ENCODE measurements at regions not wholly inside any gene's neighbourhood (a gene's known extent, or its start where the extent isn't known, plus 50 kb on each side); places are given as distances from the start of the nearest gene placed in this dataset.

DNA sequence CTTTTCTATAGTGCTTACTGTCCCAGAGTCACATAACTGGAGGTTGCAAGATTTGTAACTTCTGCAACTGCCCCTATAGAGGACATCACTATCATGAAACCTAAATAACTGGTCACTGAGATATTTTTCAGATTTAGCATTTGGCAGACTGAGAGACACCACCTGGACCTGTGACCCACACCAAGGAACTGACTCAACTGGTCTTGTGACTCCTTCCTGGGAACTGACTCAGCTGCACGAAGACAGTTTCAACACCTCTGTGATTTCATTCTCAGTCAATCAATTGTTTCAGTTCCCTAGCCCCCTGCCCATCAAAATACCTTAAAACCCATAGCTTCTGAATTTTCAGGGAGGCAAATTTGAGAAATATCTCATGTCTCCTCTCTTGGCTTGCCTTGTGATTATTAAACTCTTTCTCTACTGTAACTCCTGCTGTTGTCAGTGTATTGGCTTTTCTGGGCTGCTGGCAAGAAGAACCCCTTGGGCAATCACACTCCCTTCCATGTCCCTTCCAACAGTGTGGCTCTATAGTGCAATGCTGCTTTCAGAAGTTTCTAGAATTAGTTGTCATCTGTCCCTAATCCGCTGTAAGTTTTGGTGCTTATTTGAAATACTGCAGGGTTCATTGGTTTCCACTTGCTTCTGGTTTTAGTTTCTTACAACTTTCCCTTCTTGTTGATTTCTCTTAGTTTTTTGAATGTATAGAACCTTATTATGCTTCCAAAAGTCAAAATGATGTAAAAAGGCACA is 127.8 kb upstream of the ADCY1 start:
- intact Hi-C loops (cut with DNase I; ENCODE audit: low total_unique reads) = no loop called here
- Histone ChIP-seq H3K27ac (no peak overlapping the region), H3K36me3 (no peaks in the 10 kb centered on the region), H3K27me3 (no peaks in the 10 kb centered on the region), H3K4me3 (no peak overlapping the region), H3K4me1 (no peaks in the 10 kb centered on the region), H3K9me3 (no peaks in the 10 kb centered on the region)
- TF ChIP-seq POLR2A (IDR thresholded peaks at IDR 0.05) = no peak
- TF ChIP-seq CTCF (IDR thresholded peaks at IDR 0.05) = no peak
- DNase-seq = no peak

DNA sequence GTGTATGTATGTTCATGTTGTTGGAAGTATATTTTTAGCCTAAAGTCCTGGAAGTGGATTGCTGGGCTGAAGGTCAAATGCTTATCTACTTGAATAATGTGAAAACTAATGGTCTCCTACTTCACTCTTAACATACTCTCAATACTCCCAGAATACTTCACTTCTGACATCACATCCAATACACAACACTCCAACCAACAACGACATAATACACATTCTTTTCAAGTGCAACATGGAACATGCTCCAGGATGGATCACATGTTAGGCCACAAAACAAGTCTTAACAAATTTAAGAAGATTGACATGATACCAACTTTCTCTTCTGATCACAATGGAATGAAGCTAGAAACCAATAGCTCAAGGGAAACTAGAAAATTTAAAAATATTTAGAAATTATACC is 126.9 kb upstream of the ADCY1 start:
- no peak for DNase-seq
- Histone ChIP-seq H3K36me3 (no peaks in the 10 kb centered on the region), H3K27ac (no peak overlapping the region), H3K4me1 (no peaks in the 10 kb centered on the region), H3K4me3 (no peak overlapping the region), H3K27me3 (no peaks in the 10 kb centered on the region), H3K9me3 (no peaks in the 10 kb centered on the region)
- intact Hi-C loops (cut with DNase I; ENCODE audit: low total_unique reads) = no loop called here
- no peak for TF ChIP-seq POLR2A (IDR thresholded peaks at IDR 0.05)
- TF ChIP-seq CTCF (IDR thresholded peaks at IDR 0.05) = no peak

GRCh38 chr7:45450571-45451204 is 123.5 kb upstream of the ADCY1 start:
- intact Hi-C loops (cut with DNase I; ENCODE audit: low total_unique reads) = no loop called here
- Histone ChIP-seq H3K36me3 (no peaks in the 10 kb centered on the region), H3K27me3 (no peaks in the 10 kb centered on the region), H3K4me1 (no peaks in the 10 kb centered on the region), H3K27ac (no peak overlapping the region), H3K9me3 (no peaks in the 10 kb centered on the region), H3K4me3 (no peak overlapping the region)
- no peak for TF ChIP-seq POLR2A (IDR thresholded peaks at IDR 0.05)
- TF ChIP-seq CTCF (IDR thresholded peaks at IDR 0.05) = no peak
- DNase-seq = no peak

DNA sequence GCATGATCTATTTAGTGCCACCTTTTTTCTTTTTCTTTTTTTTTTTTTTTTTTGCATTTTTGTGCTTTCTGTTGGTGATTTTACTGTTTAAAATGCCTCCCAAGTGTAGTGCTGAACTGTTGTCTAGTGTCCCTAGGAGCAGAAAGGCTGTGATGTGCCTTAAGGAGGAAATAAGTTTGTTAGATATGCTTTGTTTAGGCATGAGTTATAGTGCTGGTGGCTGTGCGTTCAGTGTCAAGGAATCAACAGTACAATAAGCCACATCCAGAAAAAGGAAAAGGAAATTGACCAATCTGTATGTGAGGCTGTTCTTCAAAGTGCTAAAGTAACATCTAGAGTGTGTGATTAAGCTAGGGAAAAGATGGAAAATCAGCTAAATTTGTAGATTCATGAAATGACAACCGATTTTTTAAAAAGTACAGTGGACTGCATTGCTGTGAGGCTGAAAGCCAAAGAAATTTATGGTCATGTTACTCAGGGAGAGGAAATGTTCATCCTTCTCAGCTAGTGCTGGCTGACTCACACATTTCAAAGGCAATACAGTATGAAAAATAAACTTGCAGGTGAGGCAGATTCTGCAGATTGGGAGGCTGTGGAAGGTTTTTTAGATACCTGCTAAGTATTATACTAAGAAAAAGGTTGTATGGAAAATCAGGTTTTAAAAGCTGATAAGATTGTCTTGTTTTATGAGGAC is 122.7 kb upstream of the ADCY1 start:
- Histone ChIP-seq H3K27ac (no peak overlapping the region), H3K36me3 (no peaks in the 10 kb centered on the region), H3K9me3 (no peaks in the 10 kb centered on the region), H3K4me1 (no peaks in the 10 kb centered on the region), H3K4me3 (no peak overlapping the region), H3K27me3 (no peaks in the 10 kb centered on the region)
- intact Hi-C loops (cut with DNase I; ENCODE audit: low total_unique reads) = no loop called here
- no peak for TF ChIP-seq POLR2A (IDR thresholded peaks at IDR 0.05)
- no peak for TF ChIP-seq CTCF (IDR thresholded peaks at IDR 0.05)
- DNase-seq = no peak

- intact Hi-C loops (cut with DNase I; ENCODE audit: low total_unique reads) = no loop called here
- TF ChIP-seq CTCF (IDR thresholded peaks at IDR 0.05) (no peak), POLR2A (IDR thresholded peaks at IDR 0.05) (no peak)
Observed at GRCh38 chr7:45454771-45455170, 119.4 kb upstream of the ADCY1 start.

More at GRCh38 chr7:45454771-45455170, 119.4 kb upstream of the ADCY1 start:
- Histone ChIP-seq H3K9me3 (no peaks in the 10 kb centered on the region), H3K36me3 (no peaks in the 10 kb centered on the region), H3K27ac (no peak overlapping the region), H3K4me1 (no peaks in the 10 kb centered on the region), H3K27me3 (no peaks in the 10 kb centered on the region), H3K4me3 (no peak overlapping the region)
- DNase-seq = no peak

Data from uterus (tissue), 3 donors.